HCT116 (cell line): ENCODE measurements at regions not wholly inside any gene's neighbourhood (a gene's known extent, or its start where the extent isn't known, plus 50 kb on each side); places are given as distances from the start of the nearest gene placed in this dataset.

Experiments used
- CBX3 ChIP-seq: IDR thresholded peaks from 2 replicates; pipeline ENCODE4 v1.6.1; 2012; ENCODE audit warnings: low read depth
- CTCF ChIP-seq, 3 experiments: fragments of 200-600 bp in 1 of 3; sonication (generic) in 1 of 3; IDR thresholded peaks in 2 of 3; conservative IDR thresholded peaks in 1 of 3; 2 replicates each; pipeline ENCODE4 v1.5.1; 2012 to 2017; ENCODE audit warnings: low read depth in 2 of 3, low read length in 2 of 3, antibody characterized with exemption in 1 of 3, borderline replicate concordance in 1 of 3, control low read depth in 1 of 3, mild to moderate bottlenecking in 1 of 3, mixed read lengths in 1 of 3, mixed run types in 1 of 3, moderate library complexity in 1 of 3; ENCODE audit not compliant: insufficient read depth in 1 of 3
- EGR1 ChIP-seq: IDR thresholded peaks from 2 replicates; pipeline ENCODE4 v1.6.1; 2012; ENCODE audit warnings: low read depth
- EZH2 ChIP-seq: fragments of 200-600 bp; sonication (generic); IDR thresholded peaks from 2 replicates; pipeline ENCODE4 v1.6.1; 2017; ENCODE audit warnings: antibody characterized with exemption, mixed run types
- MAX ChIP-seq: IDR thresholded peaks from 2 replicates; pipeline ENCODE4 v1.6.1; 2012
- POLR2A ChIP-seq: IDR thresholded peaks from 2 replicates; pipeline ENCODE4 v1.7.0; 2011; ENCODE audit warnings: borderline replicate concordance; ENCODE audit not compliant: insufficient read depth, insufficient read length; ENCODE audit errors: extremely low read depth
- POLR2AphosphoS5 ChIP-seq: IDR thresholded peaks from 2 replicates; pipeline ENCODE4 v1.6.1; 2011; ENCODE audit warnings: mild to moderate bottlenecking, low read depth, low read length, moderate library complexity
- REST ChIP-seq: IDR thresholded peaks from 2 replicates; pipeline ENCODE4 v1.6.1; 2012; ENCODE audit warnings: low read depth
- SIN3A ChIP-seq: IDR thresholded peaks from 2 replicates; pipeline ENCODE4 v1.6.1; 2012; ENCODE audit warnings: low read depth
- SP1 ChIP-seq: IDR thresholded peaks from 2 replicates; pipeline ENCODE4 v1.6.1; 2012; ENCODE audit warnings: low read depth
- SRF ChIP-seq: IDR thresholded peaks from 2 replicates; pipeline ENCODE4 v1.6.1; 2012; ENCODE audit warnings: low read depth
- ZNF274 ChIP-seq: fragments of 200-500 bp; sonication (Bioruptor generic); IDR thresholded peaks from 2 replicates; pipeline ENCODE4 v1.6.1; 2014; ENCODE audit warnings: mild to moderate bottlenecking, low read depth, low read length, inconsistent platforms

- TF ChIP-seq POLR2A (no peak), REST (no peak), POLR2AphosphoS5 (peak; percentile 63), EZH2 (no peak), CBX3 (no peak), SIN3A (no peak), MAX (peak; percentile 75), CTCF (IDR thresholded peaks at IDR 0.05 in 2 of 3, conservative IDR thresholded peaks at IDR 0.05 in 1 of 3; ENCODE audit: borderline replicate concordance in 1 of 3, insufficient read depth in 1 of 3, low read depth in 2 of 3, low read length in 2 of 3) (no peak), SP1 (no peak; the same call in 1 of the 2 replicates), SRF (no peak), ZNF274 (no peak), EGR1 (peak; percentile 85)
Observed at GRCh38 chr1:10901091-10901890, 104.8 kb upstream of the CASZ1 start.
